HepG2 (cell line): ENCODE measurements at regions not wholly inside any gene's neighbourhood (a gene's known extent, or its start where the extent isn't known, plus 50 kb on each side); places are given as distances from the start of the nearest gene placed in this dataset.
A peak's percentile ranks its signal among the peaks of the same experiment; 100 is the strongest.

Source experiments
- ATAC-seq: fragments of 200-7000 bp; cut with Tn5 transposase; 3 replicates; pipeline ENCODE4 v1.9.1; 2020; ENCODE audit warnings: mild to moderate bottlenecking, moderate library complexity
- BruUV-seq: library from RNA; stranded (reverse); fragments of 400-500 nt; replicated peaks from 2 replicates; lab custom pipeline; 2021; lab: Mats Ljungman, UMichigan
- CTCF ChIA-PET: fragments of 300-600 bp; formaldehyde crosslinking; extraction: SDS; loops from one replicate; lab custom pipeline; 2021; ENCODE audit warnings: low total read pairs, inconsistent platforms, low intra/inter-chr PET ratio; lab: Yijun Ruan, JAX
- POLR2A ChIA-PET: fragments of 350-600 bp; sonication (Branson Sonifier 250); formaldehyde crosslinking; loops from one replicate; lab custom pipeline; 2020; ENCODE audit warnings: antibody characterized with exemption, inconsistent platforms; lab: Yijun Ruan, JAX
- DNase-seq: peaks from one replicate; pipeline ENCODE4 v3.0.0-alpha.2; 2015; ENCODE audit warnings: low spot score
- FAIRE-seq: peaks from 3 replicates; lab custom pipeline; 2011; peaks lifted over from hg19 to GRCh38; lab: Jason Lieb, UNC
- H2AFZ ChIP-seq: one replicate; pipeline ENCODE4 v1.6.1; 2011; ENCODE audit warnings: low read length, inconsistent platforms
- H3K27ac ChIP-seq: fragments of 300-600 bp; 3 replicates; pipeline ENCODE4 v1.8.0; 2011; ENCODE audit warnings: mixed run types, mild to moderate bottlenecking, mixed read lengths, low read length, inconsistent platforms; ENCODE audit not compliant: insufficient read depth; ENCODE audit errors: extremely low read length
- H3K27me3 ChIP-seq, 2 experiments: fragments of 200-600 bp in 1 of 2; 2 replicates in 1 of 2; 3 replicates in 1 of 2; pipeline versions ENCODE4 v1.6.0 to v1.8.0; 2011; ENCODE audit warnings: low read length in 2 of 2, mild to moderate bottlenecking in 2 of 2, moderate library complexity in 2 of 2, inconsistent platforms in 1 of 2; ENCODE audit not compliant: insufficient read depth in 2 of 2, control insufficient read depth in 1 of 2
- H3K36me3 ChIP-seq, 2 experiments: fragments of 200-600 bp in 1 of 2; replicated peaks in 1 of 2; 2 replicates in 1 of 2; 3 replicates in 1 of 2; pipeline versions ENCODE4 v1.5.1 to v1.8.0; 2011; ENCODE audit warnings: low read length in 2 of 2, inconsistent platforms in 1 of 2; ENCODE audit not compliant: insufficient read depth in 2 of 2, control insufficient read depth in 1 of 2
- H3K4me1 ChIP-seq: 2 replicates; pipeline ENCODE4 v1.5.1; 2012; ENCODE audit warnings: low read length, inconsistent platforms; ENCODE audit not compliant: insufficient read depth
- H3K4me2 ChIP-seq: 2 replicates; pipeline ENCODE4 v1.6.0; 2011; ENCODE audit warnings: low read depth, low read length, inconsistent platforms
- H3K4me3 ChIP-seq, 3 experiments: fragments of 200-600 bp in 1 of 3; sonication (generic), shearing (Covaris generic) in 1 of 3; replicated peaks in 1 of 3; 2 replicates each; pipeline ENCODE4 v1.5.1; 2011 to 2016; ENCODE audit warnings: low read length in 3 of 3, inconsistent platforms in 2 of 3, low read depth in 2 of 3, mild to moderate bottlenecking in 2 of 3, control low read depth in 1 of 3, mixed read lengths in 1 of 3; ENCODE audit not compliant: insufficient read depth in 1 of 3
- H3K79me2 ChIP-seq: one replicate; pipeline ENCODE4 v1.6.1; 2011; ENCODE audit warnings: low read length, inconsistent platforms; ENCODE audit not compliant: insufficient read depth
- H3K9ac ChIP-seq: 2 replicates; pipeline ENCODE4 v1.6.0; 2011; ENCODE audit warnings: mild to moderate bottlenecking, low read depth, low read length, inconsistent platforms; ENCODE audit not compliant: insufficient read depth
- H3K9me3 ChIP-seq: 2 replicates; pipeline ENCODE4 v1.5.1; 2012; ENCODE audit warnings: mild to moderate bottlenecking, low read length
- H4K20me1 ChIP-seq: 2 replicates; pipeline ENCODE4 v1.6.0; 2011; ENCODE audit warnings: inconsistent platforms, mild to moderate bottlenecking, low read length, moderate library complexity; ENCODE audit not compliant: insufficient read depth
- ATF7 ChIP-seq, 2 experiments: fragments of 450-650 bp in 1 of 2; sonication (generic) in 1 of 2; formaldehyde crosslinking in 1 of 2; IDR thresholded peaks; 2 replicates each; pipeline versions ENCODE4 v1.4.0 to v1.6.1; 2016 to 2020; ENCODE audit warnings: antibody characterized with exemption in 1 of 2, mild to moderate bottlenecking in 1 of 2, missing genetic modification reagents in 1 of 2
- CREB1 ChIP-seq, 2 experiments: fragments of 450-650 bp in 1 of 2; IDR thresholded peaks; 2 replicates each; pipeline ENCODE4 v1.6.1; 2016 to 2017; ENCODE audit warnings: control low read depth in 1 of 2, mild to moderate bottlenecking in 1 of 2, missing compliant biosample characterization in 1 of 2, missing genetic modification characterization in 1 of 2
- MAFF ChIP-seq: IDR thresholded peaks from 2 replicates; pipeline ENCODE4 v1.6.1; 2011; ENCODE audit warnings: low read depth, low read length, improper control_type of control experiment
- NCOR1 ChIP-seq: fragments of 200-600 bp; sonication (generic); IDR thresholded peaks from 2 replicates; pipeline ENCODE4 v1.7.0; 2017; ENCODE audit warnings: antibody characterized with exemption, low read length, borderline replicate concordance
- ZNF205 ChIP-seq: IDR thresholded peaks from 2 replicates; pipeline ENCODE4 v1.6.1; 2018; ENCODE audit warnings: missing biosample characterization, missing genetic modification reagents
- ZNF790 ChIP-seq: sonication (generic); formaldehyde crosslinking; IDR thresholded peaks from 2 replicates; pipeline ENCODE4 v1.8.0; 2022; ENCODE audit warnings: missing genetic modification reagents, mild to moderate bottlenecking, borderline replicate concordance
- WGBS: methylation state at CpG from one replicate; pipeline ENCODE4 v1.1.6; 2017; ENCODE audit warnings: low lambda C conversion rate; 5-methylcytosine and 5-hydroxymethylcytosine counted together
- in situ Hi-C: cut with HindIII; loops from 2 replicates; pipeline ENCODE4 v1.10.0; 2017; ENCODE audit warnings: low pct_unique_long_range_greater_than_20kb; ENCODE audit not compliant: extremely low pct_ligation_motif_present
- intact Hi-C: fragments of 100-400 bp; cut with micrococcal nuclease; formaldehyde crosslinking; loops from one replicate; pipeline ENCODE4 v1.10.0; 2022; ENCODE audit not compliant: unreplicated experiment

DNA sequence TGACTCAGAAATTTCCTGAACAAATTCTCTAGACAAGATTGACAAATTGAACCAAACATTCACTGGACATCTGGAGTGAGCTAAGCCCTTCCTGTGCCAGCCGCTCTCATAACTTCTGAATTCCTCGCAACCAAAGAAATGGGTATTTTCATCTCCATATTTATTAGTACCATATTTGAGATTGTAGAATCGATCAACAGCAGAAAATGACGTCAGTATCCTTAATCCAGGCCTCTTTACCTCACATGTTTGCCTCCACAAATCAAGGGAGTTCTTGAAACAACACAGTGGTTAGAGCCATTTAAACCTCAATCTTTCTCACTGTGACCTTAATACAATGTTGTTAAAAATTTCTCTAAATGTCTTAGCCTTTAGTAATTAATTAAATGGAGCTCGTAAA lies 735.6 kb upstream of the SORCS1 start:
- no peak overlapping the region for H2AFZ ChIP-seq
- CTCF ChIA-PET = no interaction called here
- ATAC-seq = no peak
- no peaks in the 10 kb centered on the region for H3K36me3 ChIP-seq
- H3K9ac ChIP-seq = no peak overlapping the region
- no peak for TF ChIP-seq ZNF790 (CRISPR knock-in tag)
- no peak for TF ChIP-seq ZNF205 (CRISPR knock-in tag)
- peak; percentile 74 for TF ChIP-seq CREB1 (IDR thresholded peaks at IDR 0.05)
- no peak for TF ChIP-seq CREB1 (CRISPR knock-in tag; IDR thresholded peaks at IDR 0.05)
- TF ChIP-seq ATF7 (IDR thresholded peaks at IDR 0.05) = peak; percentile 86
- TF ChIP-seq ATF7 (CRISPR knock-in tag; IDR thresholded peaks at IDR 0.05) = no peak
- H3K4me1 ChIP-seq = no peaks in the 10 kb centered on the region
- FAIRE-seq = no peak
- in situ Hi-C loops = no loop called here
- H3K4me2 ChIP-seq = no peak overlapping the region
- H3K27ac ChIP-seq = no peak overlapping the region
- no peaks in the 10 kb centered on the region for H4K20me1 ChIP-seq
- no peaks in the 10 kb centered on the region for H3K79me2 ChIP-seq
- H3K4me3 ChIP-seq = no peak overlapping the region
- no peak for DNase-seq
- no TSS peak for BruUV-seq
- intact Hi-C loops = no loop called here
- H3K27me3 ChIP-seq = no peaks in the 10 kb centered on the region
- 10% methylated on average over 5 of the region's 5 CpGs for WGBS
- H3K9me3 ChIP-seq = peaks cover 89% of the 10 kb centered on the region
- POLR2A ChIA-PET = no interaction called here

DNA sequence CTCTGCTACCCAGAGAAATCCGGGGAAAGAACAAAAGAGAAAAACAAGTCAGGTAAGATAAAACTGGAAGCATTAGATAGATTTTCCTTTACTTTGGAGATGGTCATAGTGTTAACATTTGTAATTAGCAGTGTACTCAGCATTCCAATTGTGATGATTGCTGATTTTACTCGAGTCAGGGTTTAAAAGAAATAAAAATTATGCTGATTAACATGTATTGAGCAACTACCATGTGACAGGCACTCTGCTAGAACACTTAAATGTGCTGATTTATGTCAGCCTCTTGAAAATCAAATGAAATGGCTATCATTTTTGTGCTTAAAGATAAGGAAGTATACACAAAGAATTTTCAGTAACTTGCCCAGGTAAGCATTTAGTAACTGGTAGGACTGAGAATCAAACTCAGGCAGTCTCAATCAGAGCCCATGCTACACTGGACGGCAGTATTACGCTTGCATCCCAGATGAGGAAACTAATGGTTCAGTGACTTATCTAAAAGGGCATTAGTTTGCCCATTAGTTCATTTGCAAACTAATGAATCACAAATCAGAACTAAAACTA lies 735.1 kb upstream of the SORCS1 start:
- 19% methylated on average over 4 of the region's 4 CpGs for WGBS
- ChIA-PET CTCF (no interaction called here), POLR2A (no interaction called here)
- Histone ChIP-seq H4K20me1 (no peaks in the 10 kb centered on the region), H3K36me3 (no peaks in the 10 kb centered on the region), H2AFZ (no peak overlapping the region), H3K9ac (no peak overlapping the region), H3K27me3 (no peaks in the 10 kb centered on the region), H3K4me3 (no peak overlapping the region), H3K79me2 (no peaks in the 10 kb centered on the region), H3K4me1 (no peaks in the 10 kb centered on the region), H3K4me2 (no peak overlapping the region), H3K27ac (no peak overlapping the region), H3K9me3 (peaks cover 93% of the 10 kb centered on the region)
- ATAC-seq (no peak), FAIRE-seq (no peak), DNase-seq (no peak)
- no TSS peak for BruUV-seq
- intact Hi-C loops (loop anchor here (5.0 kb wide), 1 partner anchor 1237 kb away; no protein-coding TSS in a partner anchor), in situ Hi-C loops (no loop called here)
- TF ChIP-seq MAFF (0 out of 2 replicates have a peak, but pooled peaks have one; percentile 4), NCOR1 (no peak)
